Coronary artery (tissue), 2 donors: ENCODE measurements at regions not wholly inside any gene's neighbourhood (a gene's known extent, or its start where the extent isn't known, plus 50 kb on each side); places are given as distances from the start of the nearest gene placed in this dataset.

ENCODE experiments used
- DNase-seq: peaks from one replicate; pipeline ENCODE4 v3.0.0-alpha.2; 2017; ENCODE audit warnings: low spot score
- H3K27ac ChIP-seq, 2 donors: fragments of 200-600 bp; sonication (generic); one replicate each; pipeline ENCODE4 v1.5.1; 2016 to 2019
- H3K4me3 ChIP-seq: fragments of 200-600 bp; sonication (generic); 2 replicates; pipeline ENCODE4 v1.5.1; 2016; ENCODE audit warnings: mild to moderate bottlenecking, moderate library complexity
- TF ChIP-seq, protein P1 (sequence below): fragments of 200-600 bp; sonication (generic); IDR thresholded peaks from one replicate; pipeline ENCODE4 v1.5.1; 2019; ENCODE audit warnings: antibody characterized with exemption

DNA sequence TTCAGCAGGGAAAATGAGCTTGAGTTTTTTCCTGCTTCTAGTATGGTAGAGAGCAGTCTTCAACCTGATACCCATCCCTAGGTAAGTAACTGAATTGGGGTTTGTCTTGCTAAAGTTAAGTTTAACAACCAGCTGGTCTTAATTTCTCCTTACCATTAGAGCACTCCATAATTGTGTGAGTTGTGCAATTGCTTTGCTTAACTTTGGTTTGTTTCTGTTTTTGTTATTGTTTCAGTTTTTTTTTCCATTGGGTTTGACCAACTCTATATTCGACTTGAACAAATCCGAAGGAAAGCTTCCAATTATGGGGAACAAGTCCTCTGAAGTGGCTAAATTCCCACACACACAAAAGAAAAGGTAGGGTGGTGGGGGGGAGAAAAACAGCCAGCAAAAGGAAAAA is 641.1 kb downstream of the PLA2G4A start:
- no peak overlapping the region for H3K4me3 ChIP-seq
- no peak overlapping the region for H3K27ac ChIP-seq
- no peak for DNase-seq
- TF ChIP-seq, protein P1, sequence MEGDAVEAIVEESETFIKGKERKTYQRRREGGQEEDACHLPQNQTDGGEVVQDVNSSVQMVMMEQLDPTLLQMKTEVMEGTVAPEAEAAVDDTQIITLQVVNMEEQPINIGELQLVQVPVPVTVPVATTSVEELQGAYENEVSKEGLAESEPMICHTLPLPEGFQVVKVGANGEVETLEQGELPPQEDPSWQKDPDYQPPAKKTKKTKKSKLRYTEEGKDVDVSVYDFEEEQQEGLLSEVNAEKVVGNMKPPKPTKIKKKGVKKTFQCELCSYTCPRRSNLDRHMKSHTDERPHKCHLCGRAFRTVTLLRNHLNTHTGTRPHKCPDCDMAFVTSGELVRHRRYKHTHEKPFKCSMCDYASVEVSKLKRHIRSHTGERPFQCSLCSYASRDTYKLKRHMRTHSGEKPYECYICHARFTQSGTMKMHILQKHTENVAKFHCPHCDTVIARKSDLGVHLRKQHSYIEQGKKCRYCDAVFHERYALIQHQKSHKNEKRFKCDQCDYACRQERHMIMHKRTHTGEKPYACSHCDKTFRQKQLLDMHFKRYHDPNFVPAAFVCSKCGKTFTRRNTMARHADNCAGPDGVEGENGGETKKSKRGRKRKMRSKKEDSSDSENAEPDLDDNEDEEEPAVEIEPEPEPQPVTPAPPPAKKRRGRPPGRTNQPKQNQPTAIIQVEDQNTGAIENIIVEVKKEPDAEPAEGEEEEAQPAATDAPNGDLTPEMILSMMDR = no peak

DNA sequence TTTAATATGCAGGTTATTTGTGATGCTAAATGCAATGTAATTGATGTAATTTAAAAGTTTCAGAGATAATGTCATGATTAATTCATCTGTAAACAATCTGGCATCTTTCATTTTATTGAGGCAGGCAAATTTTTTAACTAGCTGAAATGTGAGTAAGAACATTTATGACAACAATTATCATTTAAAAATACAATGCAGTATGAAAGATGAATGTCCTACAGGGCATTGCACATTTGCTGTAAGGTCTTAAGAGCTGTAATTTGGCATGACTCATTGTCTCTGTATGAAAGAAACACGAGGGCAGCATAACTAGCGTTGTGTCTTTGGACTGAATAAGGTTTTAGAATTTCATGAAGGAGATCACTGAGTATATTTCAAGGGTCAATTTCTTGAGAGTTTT is 642.8 kb downstream of the PLA2G4A start:
- TF ChIP-seq, protein P1 = no peak
- DNase-seq = no peak
- no peak overlapping the region for H3K27ac ChIP-seq
- H3K4me3 ChIP-seq = no peak overlapping the region

DNA sequence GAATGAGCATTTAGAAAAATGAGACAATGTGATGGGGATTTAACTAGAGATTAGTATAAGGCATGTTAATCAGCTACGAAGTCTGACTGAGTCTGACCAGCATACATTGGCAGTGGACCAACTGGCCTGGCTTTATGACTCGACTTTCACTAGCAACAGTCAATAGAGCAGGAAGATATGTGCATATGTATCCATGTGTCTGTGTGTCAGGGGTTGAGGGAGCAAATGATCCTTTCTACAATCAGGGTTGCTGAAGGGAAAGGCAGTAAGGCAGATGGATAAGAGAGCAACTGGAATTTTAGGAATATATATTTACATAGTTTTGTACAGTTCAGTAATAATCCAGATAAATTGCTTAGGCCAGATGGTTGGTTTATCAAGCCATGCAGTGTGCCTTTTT is 645.6 kb downstream of the PLA2G4A start:
- TF ChIP-seq, protein P1 = no peak

DNA sequence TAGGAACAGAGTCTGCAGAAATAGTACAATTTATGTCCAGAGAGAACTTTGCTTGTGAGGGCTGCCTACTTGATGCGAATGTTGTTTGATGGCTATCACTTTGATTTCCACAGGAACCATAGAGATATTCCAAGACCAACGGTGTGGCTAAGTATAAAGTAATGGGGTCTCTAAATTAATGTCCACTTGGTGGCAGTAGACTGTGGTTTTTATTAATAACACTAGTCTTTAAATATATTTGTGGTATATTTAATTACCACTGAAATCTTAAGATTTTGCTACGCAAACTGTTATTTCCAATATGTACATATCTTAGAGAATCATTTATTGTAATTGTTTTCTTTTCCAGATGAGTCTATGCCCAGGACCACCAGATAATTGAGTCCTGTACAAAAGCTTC is 647.9 kb downstream of the PLA2G4A start:
- TF ChIP-seq, protein P1 = no peak
- no peak for DNase-seq
- Histone ChIP-seq H3K27ac (no peak overlapping the region), H3K4me3 (no peak overlapping the region)

More for the DNA sequence above, 645.6 kb downstream of the PLA2G4A start:
- Histone ChIP-seq H3K4me3 (no peak overlapping the region), H3K27ac (no peak overlapping the region)
- no peak for DNase-seq

DNA sequence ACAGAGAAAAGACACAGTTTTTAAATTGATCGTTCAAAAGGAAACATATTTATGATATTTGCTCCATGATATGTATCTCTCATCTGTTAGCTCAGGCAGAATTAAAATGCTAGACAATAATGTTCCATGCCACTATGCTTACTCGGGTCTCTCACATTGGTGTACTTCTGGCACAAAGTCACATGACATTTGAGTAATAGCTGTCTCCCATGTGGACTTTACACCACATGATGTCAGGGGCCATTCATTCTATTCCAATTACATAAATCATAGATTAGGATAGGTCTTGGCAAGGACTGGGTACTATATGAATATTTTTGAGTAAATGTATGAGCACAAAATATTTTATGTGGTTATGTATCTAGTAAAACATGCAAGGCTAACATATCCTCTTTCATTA is 648.4 kb downstream of the PLA2G4A start:
- TF ChIP-seq, protein P1 = no peak
- Histone ChIP-seq H3K27ac (no peak overlapping the region), H3K4me3 (no peak overlapping the region)
- DNase-seq = no peak

DNA sequence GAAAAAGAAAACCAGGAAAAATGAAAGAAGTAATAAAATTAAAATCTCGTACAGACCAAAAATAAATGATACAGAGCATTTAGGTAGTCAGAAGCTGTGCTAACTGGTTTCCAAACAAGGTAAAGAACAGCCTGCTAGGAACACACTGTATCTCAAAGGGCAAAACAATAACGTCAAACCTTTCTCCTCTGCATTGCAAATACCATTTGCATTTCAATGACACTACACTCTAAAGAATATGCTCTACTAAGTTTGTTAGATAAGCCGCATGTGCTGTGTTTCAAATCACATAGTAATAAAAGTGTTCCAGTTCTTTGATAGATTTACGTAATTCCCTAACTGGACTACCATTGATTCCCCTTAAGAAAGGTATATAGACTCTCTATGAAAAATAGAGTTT is 648.8 kb downstream of the PLA2G4A start:
- no peak overlapping the region for H3K4me3 ChIP-seq
- TF ChIP-seq, protein P1 = no peak
- no peak overlapping the region for H3K27ac ChIP-seq
- no peak for DNase-seq

DNA sequence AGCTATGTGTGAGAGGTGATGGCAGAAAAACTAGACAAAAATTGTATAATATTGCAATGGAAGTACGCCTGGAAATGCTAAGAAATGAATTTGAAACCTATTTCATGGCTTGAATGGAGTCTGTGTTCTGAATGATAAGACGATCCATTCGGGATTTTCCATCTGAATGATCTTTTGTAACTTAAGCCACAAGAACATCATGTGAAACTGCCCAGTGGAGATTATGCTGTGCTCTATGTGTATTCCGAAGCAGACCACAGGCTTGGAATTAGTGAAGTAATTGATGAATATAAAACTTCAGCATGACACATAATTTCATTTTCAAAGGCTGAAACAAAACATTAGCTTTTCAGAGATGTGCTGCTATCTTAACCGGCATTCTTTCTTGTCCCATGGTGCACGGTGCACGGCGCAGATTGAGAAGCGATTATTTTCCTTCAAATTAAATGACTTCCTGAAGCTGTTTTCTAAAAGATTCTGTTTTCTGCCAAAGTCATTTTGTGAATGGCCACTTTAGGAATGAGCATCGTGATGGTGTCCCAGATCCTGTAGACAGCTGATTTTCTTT is 652.9 kb downstream of the PLA2G4A start:
- Histone ChIP-seq H3K27ac (no peak overlapping the region), H3K4me3 (no peak overlapping the region)
- TF ChIP-seq, protein P1 = no peak
- no peak for DNase-seq
